Osteocyte (in vitro differentiated cells): ENCODE measurements at regions not wholly inside any gene's neighbourhood (a gene's known extent, or its start where the extent isn't known, plus 50 kb on each side); places are given as distances from the start of the nearest gene placed in this dataset.
"Not testable (repeated sequence)": the region's sequence is repeated elsewhere in the genome, so short reads cannot be mapped to it uniquely, and the experiment has no call there.

Source experiments
- DNase-seq: peaks from one replicate; pipeline ENCODE4 v3.0.0; 2021; ENCODE audit warnings: mixed read lengths; ENCODE audit not compliant: unreplicated experiment; ENCODE audit errors: extremely low spot score
- H3K27ac Mint-ChIP-seq: one replicate; pipeline ENCODE4 v1.8.0; 2021; ENCODE audit warnings: mild to moderate bottlenecking, mixed read lengths; ENCODE audit not compliant: unreplicated experiment
- H3K27me3 Mint-ChIP-seq: one replicate; pipeline ENCODE4 v1.8.0; 2021; ENCODE audit warnings: mixed read lengths; ENCODE audit not compliant: unreplicated experiment
- H3K36me3 Mint-ChIP-seq: one replicate; pipeline ENCODE4 v1.8.0; 2021; ENCODE audit warnings: mixed read lengths; ENCODE audit not compliant: unreplicated experiment
- H3K4me1 Mint-ChIP-seq: one replicate; pipeline ENCODE4 v1.8.0; 2021; ENCODE audit warnings: mixed read lengths; ENCODE audit not compliant: unreplicated experiment
- H3K4me3 Mint-ChIP-seq: one replicate; pipeline ENCODE4 v1.8.0; 2021; ENCODE audit warnings: mild to moderate bottlenecking, moderate library complexity, mixed read lengths; ENCODE audit not compliant: unreplicated experiment
- H3K9me3 Mint-ChIP-seq: one replicate; pipeline ENCODE4 v1.8.0; 2021; ENCODE audit warnings: mixed read lengths; ENCODE audit not compliant: unreplicated experiment
- CTCF ChIP-seq: fragments of 200-600 bp; sonication (generic); IDR thresholded peaks from 2 replicates; pipeline ENCODE4 v1.5.0; 2021; ENCODE audit warnings: antibody characterized with exemption, mild to moderate bottlenecking, moderate library complexity

- DNase-seq = no peak
- no peak overlapping the region for H3K27ac Mint-ChIP-seq
- H3K4me1 Mint-ChIP-seq = no peaks in the 10 kb centered on the region
- H3K4me3 Mint-ChIP-seq = no peak overlapping the region
- H3K9me3 Mint-ChIP-seq = no peaks in the 10 kb centered on the region
- no peak for TF ChIP-seq CTCF
- H3K27me3 Mint-ChIP-seq = peaks cover 11% of the 10 kb centered on the region
- no peaks in the 10 kb centered on the region for H3K36me3 Mint-ChIP-seq
Measured at GRCh38 chr7:91491868-91492267, 227.6 kb downstream of the FZD1 start.

GRCh38 chr7:91492317-91492716, 228.1 kb downstream of the FZD1 start:
- Mint-ChIP-seq H3K9me3 (no peaks in the 10 kb centered on the region), H3K4me1 (no peaks in the 10 kb centered on the region), H3K4me3 (no peak overlapping the region), H3K27ac (no peak overlapping the region), H3K36me3 (no peaks in the 10 kb centered on the region), H3K27me3 (peaks cover 11% of the 10 kb centered on the region)
- TF ChIP-seq CTCF = no peak
- no peak for DNase-seq

- H3K27me3 Mint-ChIP-seq = peaks cover 11% of the 10 kb centered on the region
- no peaks in the 10 kb centered on the region for H3K36me3 Mint-ChIP-seq
- TF ChIP-seq CTCF = no peak
- H3K4me3 Mint-ChIP-seq = no peak overlapping the region
- peaks cover under 1% of the 10 kb centered on the region for H3K9me3 Mint-ChIP-seq
- H3K4me1 Mint-ChIP-seq = no peaks in the 10 kb centered on the region
- H3K27ac Mint-ChIP-seq = no peak overlapping the region
- no peak for DNase-seq
Measured at GRCh38 chr7:91492773-91493172, 228.5 kb downstream of the FZD1 start.

DNA sequence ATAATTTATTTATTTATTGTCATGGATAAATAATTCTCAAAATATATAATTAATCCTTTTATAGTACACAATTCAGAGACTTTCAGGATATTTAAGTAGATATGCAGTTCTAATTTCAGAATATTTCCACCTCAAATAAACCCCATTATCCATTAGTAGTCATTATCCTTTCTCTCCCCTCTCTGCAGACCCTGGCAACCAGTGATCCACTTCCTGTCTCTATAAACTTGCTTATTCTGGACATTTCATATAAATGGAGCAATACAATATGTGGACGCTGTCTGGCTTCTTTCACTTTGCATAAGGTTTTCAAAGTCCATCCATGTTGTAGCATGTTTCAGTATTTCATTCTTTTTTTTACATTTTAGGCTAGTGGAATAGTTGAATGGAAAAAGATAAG, 230.2 kb downstream of the FZD1 start:
- peaks cover 11% of the 10 kb centered on the region for H3K9me3 Mint-ChIP-seq

GRCh38 chr7:91496251-91496820, 232.1 kb downstream of the FZD1 start:
- DNase-seq = no peak
- H3K27ac Mint-ChIP-seq = no peak overlapping the region
- H3K4me1 Mint-ChIP-seq = no peaks in the 10 kb centered on the region
- TF ChIP-seq CTCF = no peak
- H3K36me3 Mint-ChIP-seq = peaks cover 4% of the 10 kb centered on the region
- H3K27me3 Mint-ChIP-seq = peaks cover 18% of the 10 kb centered on the region
- no peak overlapping the region for H3K4me3 Mint-ChIP-seq
- H3K9me3 Mint-ChIP-seq = peaks cover 23% of the 10 kb centered on the region

More for the DNA sequence above, 230.2 kb downstream of the FZD1 start:
- TF ChIP-seq CTCF = no peak
- H3K27me3 Mint-ChIP-seq = peaks cover 11% of the 10 kb centered on the region
- no peak overlapping the region for H3K27ac Mint-ChIP-seq
- H3K4me3 Mint-ChIP-seq = no peak overlapping the region
- H3K36me3 Mint-ChIP-seq = peaks cover 4% of the 10 kb centered on the region
- DNase-seq = no peak
- no peaks in the 10 kb centered on the region for H3K4me1 Mint-ChIP-seq

DNA sequence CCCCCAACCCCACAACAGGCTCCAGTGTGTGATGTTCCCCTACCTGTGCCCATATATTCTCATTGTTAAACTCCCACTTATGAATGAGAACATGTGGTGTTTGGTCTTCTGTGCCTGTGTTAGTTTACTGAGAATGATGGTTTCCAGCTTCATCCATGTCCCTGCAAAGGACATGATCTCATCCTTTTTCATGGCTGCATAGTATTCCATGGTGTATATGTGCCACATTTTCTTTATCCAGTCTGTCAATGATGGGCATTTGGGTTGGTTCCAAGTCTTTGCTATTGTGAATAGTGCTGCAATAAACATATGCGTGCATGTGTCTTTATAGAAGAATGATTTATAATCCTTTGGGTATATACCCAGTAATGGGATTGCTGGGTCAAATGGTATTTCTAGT, 233.0 kb downstream of the FZD1 start:
- not testable (repeated sequence) for H3K4me3 Mint-ChIP-seq, H3K27ac Mint-ChIP-seq, DNase-seq, H3K36me3 Mint-ChIP-seq, H3K4me1 Mint-ChIP-seq
- Mint-ChIP-seq H3K27me3 (peaks cover 18% of the 10 kb centered on the region), H3K9me3 (peaks cover 24% of the 10 kb centered on the region)
